GM18519 (cell line): ENCODE measurements at regions not wholly inside any gene's neighbourhood (a gene's known extent, or its start where the extent isn't known, plus 50 kb on each side); places are given as distances from the start of the nearest gene placed in this dataset.

ENCODE experiments used
- ATAC-seq: cut with Tn5 transposase; IDR thresholded peaks from one replicate; pipeline ENCODE4 v1.9.1; 2021; ENCODE audit warnings: mild to moderate bottlenecking, moderate library complexity; ENCODE audit not compliant: unreplicated experiment, low FRiP score

- ATAC-seq = no peak
Observed at GRCh38 chr21:19724081-19724480, 1274.1 kb upstream of the NCAM2 start.

GRCh38 chr21:19731251-19731650 lies 1267.0 kb upstream of the NCAM2 start:
- ATAC-seq = no peak

- ATAC-seq = no peak
Observed at GRCh38 chr21:19759836-19760235, 1238.4 kb upstream of the NCAM2 start.

GRCh38 chr21:19767546-19767945 lies 1230.7 kb upstream of the NCAM2 start:
- no peak for ATAC-seq

GRCh38 chr21:19771881-19772280 lies 1226.3 kb upstream of the NCAM2 start:
- ATAC-seq = no peak

GRCh38 chr21:19776076-19776475 lies 1222.1 kb upstream of the NCAM2 start:
- ATAC-seq = no peak

- no peak for ATAC-seq
Observed at GRCh38 chr21:19781881-19782652, 1216.1 kb upstream of the NCAM2 start.

- no peak for ATAC-seq
Observed at GRCh38 chr21:19785941-19786340, 1212.3 kb upstream of the NCAM2 start.

GRCh38 chr21:19792004-19792403 lies 1206.2 kb upstream of the NCAM2 start:
- no peak for ATAC-seq

GRCh38 chr21:19807201-19807600 lies 1191.0 kb upstream of the NCAM2 start:
- no peak for ATAC-seq

GRCh38 chr21:19810779-19811178 lies 1187.4 kb upstream of the NCAM2 start:
- no peak for ATAC-seq

GRCh38 chr21:19830446-19830845 lies 1167.8 kb upstream of the NCAM2 start:
- ATAC-seq = no peak

- ATAC-seq = no peak
Observed at GRCh38 chr21:19832551-19832950, 1165.7 kb upstream of the NCAM2 start.

- ATAC-seq = no peak
Observed at GRCh38 chr21:19833082-19833481, 1165.1 kb upstream of the NCAM2 start.

GRCh38 chr21:19842601-19843000 lies 1155.6 kb upstream of the NCAM2 start:
- no peak for ATAC-seq

- ATAC-seq = no peak
Observed at GRCh38 chr21:19844334-19844733, 1153.9 kb upstream of the NCAM2 start.

- no peak for ATAC-seq
Observed at GRCh38 chr21:19850157-19850556, 1148.1 kb upstream of the NCAM2 start.

- no peak for ATAC-seq
Observed at GRCh38 chr21:19853061-19853460, 1145.1 kb upstream of the NCAM2 start.

GRCh38 chr21:19853709-19854575 lies 1144.3 kb upstream of the NCAM2 start:
- no peak for ATAC-seq

GRCh38 chr21:19855522-19855921 lies 1142.7 kb upstream of the NCAM2 start:
- no peak for ATAC-seq

- no peak for ATAC-seq
Observed at GRCh38 chr21:19864476-19864875, 1133.7 kb upstream of the NCAM2 start.

- ATAC-seq = no peak
Observed at GRCh38 chr21:19870682-19871081, 1127.5 kb upstream of the NCAM2 start.
